ENCODE measurements at regions not wholly inside any gene's neighbourhood (a gene's known extent, or its start where the extent isn't known, plus 50 kb on each side); places are given as distances from the start of the nearest gene placed in this dataset.

DNA sequence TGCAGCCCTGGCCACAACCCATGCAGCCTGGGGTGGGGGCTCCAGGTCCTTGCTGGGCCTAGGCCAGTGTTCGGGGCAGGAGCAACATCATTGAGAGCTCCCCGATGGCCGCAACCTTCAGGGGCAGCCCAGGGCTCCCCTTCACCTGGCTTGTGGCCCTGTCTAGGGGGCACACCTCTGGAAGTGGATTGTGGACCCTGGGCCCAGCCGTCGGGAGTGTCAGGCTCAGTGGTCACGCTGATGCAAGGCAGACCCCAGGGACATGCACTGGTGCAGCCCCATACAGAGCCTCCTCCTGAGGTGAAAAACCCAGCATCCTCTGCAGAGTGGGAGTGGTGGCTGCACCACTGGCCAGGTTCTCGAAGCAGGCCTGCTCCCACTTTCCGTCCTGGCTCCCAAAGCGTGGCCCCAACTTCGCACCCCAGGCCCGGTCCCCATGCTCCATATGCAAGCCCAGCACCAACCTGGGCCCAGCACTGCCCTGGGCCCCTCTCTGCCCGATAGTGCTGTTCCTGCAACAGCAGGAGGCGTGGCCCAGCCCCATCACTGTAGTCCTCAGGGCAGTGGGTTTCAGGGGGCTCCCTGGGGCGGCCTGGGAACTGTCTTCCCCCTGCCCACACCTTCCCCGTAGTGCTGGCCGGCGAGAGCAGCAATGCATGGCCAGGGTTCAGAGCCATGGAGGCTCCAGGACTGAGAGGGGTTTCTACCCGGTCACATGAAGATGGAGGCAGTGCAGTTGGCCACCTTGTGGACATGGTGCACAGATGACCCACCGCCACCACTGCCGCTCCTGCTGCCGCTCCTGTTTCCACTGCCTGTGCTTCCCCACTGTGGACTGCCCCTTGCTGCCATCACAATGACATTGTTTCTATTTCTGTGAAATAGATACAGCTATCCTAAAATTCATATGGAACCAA, 303.9 kb upstream of the NRG3 start:
- TF ChIP-seq, protein P1, sequence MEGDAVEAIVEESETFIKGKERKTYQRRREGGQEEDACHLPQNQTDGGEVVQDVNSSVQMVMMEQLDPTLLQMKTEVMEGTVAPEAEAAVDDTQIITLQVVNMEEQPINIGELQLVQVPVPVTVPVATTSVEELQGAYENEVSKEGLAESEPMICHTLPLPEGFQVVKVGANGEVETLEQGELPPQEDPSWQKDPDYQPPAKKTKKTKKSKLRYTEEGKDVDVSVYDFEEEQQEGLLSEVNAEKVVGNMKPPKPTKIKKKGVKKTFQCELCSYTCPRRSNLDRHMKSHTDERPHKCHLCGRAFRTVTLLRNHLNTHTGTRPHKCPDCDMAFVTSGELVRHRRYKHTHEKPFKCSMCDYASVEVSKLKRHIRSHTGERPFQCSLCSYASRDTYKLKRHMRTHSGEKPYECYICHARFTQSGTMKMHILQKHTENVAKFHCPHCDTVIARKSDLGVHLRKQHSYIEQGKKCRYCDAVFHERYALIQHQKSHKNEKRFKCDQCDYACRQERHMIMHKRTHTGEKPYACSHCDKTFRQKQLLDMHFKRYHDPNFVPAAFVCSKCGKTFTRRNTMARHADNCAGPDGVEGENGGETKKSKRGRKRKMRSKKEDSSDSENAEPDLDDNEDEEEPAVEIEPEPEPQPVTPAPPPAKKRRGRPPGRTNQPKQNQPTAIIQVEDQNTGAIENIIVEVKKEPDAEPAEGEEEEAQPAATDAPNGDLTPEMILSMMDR (IDR thresholded peaks at IDR 0.05): no peak
- TF ChIP-seq TCF12 (IDR thresholded peaks at IDR 0.05) (no peak), RCOR1 (IDR thresholded peaks at IDR 0.05; ENCODE audit: low read length) (no peak), EP300 (IDR thresholded peaks at IDR 0.05; ENCODE audit: borderline replicate concordance in 1 of 2, low read depth in 1 of 2, low read length in 1 of 2) (no peak), TEAD4 (IDR thresholded peaks at IDR 0.05; ENCODE audit: borderline replicate concordance, insufficient read depth) (no peak)
- TF ChIP-seq, protein P2, sequence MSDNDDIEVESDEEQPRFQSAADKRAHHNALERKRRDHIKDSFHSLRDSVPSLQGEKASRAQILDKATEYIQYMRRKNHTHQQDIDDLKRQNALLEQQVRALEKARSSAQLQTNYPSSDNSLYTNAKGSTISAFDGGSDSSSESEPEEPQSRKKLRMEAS (IDR thresholded peaks at IDR 0.05; ENCODE audit: low read depth): no peak
- TF ChIP-seq, protein P3, sequence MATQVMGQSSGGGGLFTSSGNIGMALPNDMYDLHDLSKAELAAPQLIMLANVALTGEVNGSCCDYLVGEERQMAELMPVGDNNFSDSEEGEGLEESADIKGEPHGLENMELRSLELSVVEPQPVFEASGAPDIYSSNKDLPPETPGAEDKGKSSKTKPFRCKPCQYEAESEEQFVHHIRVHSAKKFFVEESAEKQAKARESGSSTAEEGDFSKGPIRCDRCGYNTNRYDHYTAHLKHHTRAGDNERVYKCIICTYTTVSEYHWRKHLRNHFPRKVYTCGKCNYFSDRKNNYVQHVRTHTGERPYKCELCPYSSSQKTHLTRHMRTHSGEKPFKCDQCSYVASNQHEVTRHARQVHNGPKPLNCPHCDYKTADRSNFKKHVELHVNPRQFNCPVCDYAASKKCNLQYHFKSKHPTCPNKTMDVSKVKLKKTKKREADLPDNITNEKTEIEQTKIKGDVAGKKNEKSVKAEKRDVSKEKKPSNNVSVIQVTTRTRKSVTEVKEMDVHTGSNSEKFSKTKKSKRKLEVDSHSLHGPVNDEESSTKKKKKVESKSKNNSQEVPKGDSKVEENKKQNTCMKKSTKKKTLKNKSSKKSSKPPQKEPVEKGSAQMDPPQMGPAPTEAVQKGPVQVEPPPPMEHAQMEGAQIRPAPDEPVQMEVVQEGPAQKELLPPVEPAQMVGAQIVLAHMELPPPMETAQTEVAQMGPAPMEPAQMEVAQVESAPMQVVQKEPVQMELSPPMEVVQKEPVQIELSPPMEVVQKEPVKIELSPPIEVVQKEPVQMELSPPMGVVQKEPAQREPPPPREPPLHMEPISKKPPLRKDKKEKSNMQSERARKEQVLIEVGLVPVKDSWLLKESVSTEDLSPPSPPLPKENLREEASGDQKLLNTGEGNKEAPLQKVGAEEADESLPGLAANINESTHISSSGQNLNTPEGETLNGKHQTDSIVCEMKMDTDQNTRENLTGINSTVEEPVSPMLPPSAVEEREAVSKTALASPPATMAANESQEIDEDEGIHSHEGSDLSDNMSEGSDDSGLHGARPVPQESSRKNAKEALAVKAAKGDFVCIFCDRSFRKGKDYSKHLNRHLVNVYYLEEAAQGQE (IDR thresholded peaks at IDR 0.05; ENCODE audit: low read depth, low read length): no peak
